H9 (cell line): ENCODE measurements at regions not wholly inside any gene's neighbourhood (a gene's known extent, or its start where the extent isn't known, plus 50 kb on each side); places are given as distances from the start of the nearest gene placed in this dataset.

ENCODE experiments used
- DNase-seq: peaks from one replicate; pipeline ENCODE4 v3.0.0-alpha.2; 2017
- H2AFZ ChIP-seq: one replicate; pipeline ENCODE4 v1.6.1; 2013; ENCODE audit warnings: mild to moderate bottlenecking, low read length, control low read depth, moderate library complexity
- H2AK5ac ChIP-seq: 2 replicates; pipeline ENCODE4 v1.6.1; 2013; ENCODE audit warnings: low read length, control low read depth, mixed read lengths; ENCODE audit not compliant: insufficient read length
- H2BK120ac ChIP-seq: one replicate; pipeline ENCODE4 v1.6.1; 2013; ENCODE audit warnings: low read depth, mild to moderate bottlenecking, low read length, control low read depth, inconsistent platforms; ENCODE audit not compliant: poor library complexity, severe bottlenecking
- H2BK12ac ChIP-seq: 2 replicates; pipeline ENCODE4 v1.6.1; 2013; ENCODE audit warnings: low read length, control low read depth, mixed read lengths, low read depth; ENCODE audit not compliant: insufficient read length
- H2BK15ac ChIP-seq: 2 replicates; pipeline ENCODE4 v1.6.1; 2013; ENCODE audit warnings: low read depth, low read length, control low read depth
- H2BK20ac ChIP-seq: one replicate; pipeline ENCODE4 v1.6.1; 2013; ENCODE audit warnings: low read depth, mild to moderate bottlenecking, low read length, control low read depth, inconsistent platforms; ENCODE audit not compliant: poor library complexity, severe bottlenecking
- H2BK5ac ChIP-seq: 2 replicates; pipeline ENCODE4 v1.6.1; 2013; ENCODE audit warnings: low read length, control low read depth, mixed read lengths; ENCODE audit not compliant: insufficient read length
- H3K14ac ChIP-seq: 2 replicates; pipeline ENCODE4 v1.6.1; 2013; ENCODE audit warnings: low read length, control low read depth; ENCODE audit not compliant: insufficient read depth
- H3K18ac ChIP-seq: 2 replicates; pipeline ENCODE4 v1.6.1; 2013; ENCODE audit warnings: low read depth, mild to moderate bottlenecking, mixed read lengths, low read length, control low read depth; ENCODE audit not compliant: insufficient read length
- H3K23ac ChIP-seq: 2 replicates; pipeline ENCODE4 v1.6.1; 2013; ENCODE audit warnings: low read length, control low read depth, mixed read lengths, low read depth; ENCODE audit not compliant: insufficient read length
- H3K23me2 ChIP-seq: 2 replicates; pipeline ENCODE4 v1.6.1; 2013; ENCODE audit warnings: low read depth, mild to moderate bottlenecking, mixed read lengths, low read length, control low read depth; ENCODE audit not compliant: insufficient read length, poor library complexity, severe bottlenecking
- H3K27ac ChIP-seq: 2 replicates; pipeline ENCODE4 v1.5.1; 2013; ENCODE audit warnings: low read length, control low read depth, mixed read lengths, low read depth; ENCODE audit not compliant: insufficient read length
- H3K27me3 ChIP-seq: 2 replicates; pipeline ENCODE4 v1.6.1; 2013; ENCODE audit warnings: low read length, control low read depth, inconsistent platforms; ENCODE audit not compliant: insufficient read depth
- H3K4ac ChIP-seq: 2 replicates; pipeline ENCODE4 v1.6.1; 2013; ENCODE audit warnings: low read depth, mild to moderate bottlenecking, control low read depth, inconsistent platforms, low read length, moderate library complexity
- H3K4me1 ChIP-seq: 2 replicates; pipeline ENCODE4 v1.6.1; 2013; ENCODE audit warnings: low read length, control low read depth, inconsistent platforms; ENCODE audit not compliant: insufficient read depth
- H3K4me2 ChIP-seq: 2 replicates; pipeline ENCODE4 v1.6.1; 2013; ENCODE audit warnings: low read length, control low read depth, mixed read lengths; ENCODE audit not compliant: insufficient read length, insufficient read depth
- H3K56ac ChIP-seq: 2 replicates; pipeline ENCODE4 v1.6.1; 2013; ENCODE audit warnings: low read depth, mild to moderate bottlenecking, mixed read lengths, low read length, control low read depth; ENCODE audit not compliant: insufficient read length
- H3K79me1 ChIP-seq: 2 replicates; pipeline ENCODE4 v1.6.1; 2013; ENCODE audit warnings: low read depth, mild to moderate bottlenecking, moderate library complexity, low read length, control low read depth, inconsistent platforms; ENCODE audit not compliant: insufficient read depth, poor library complexity, severe bottlenecking
- H3K79me2 ChIP-seq: 2 replicates; pipeline ENCODE4 v1.6.1; 2013; ENCODE audit warnings: low read length, control low read depth, inconsistent platforms; ENCODE audit not compliant: insufficient read depth
- H3K9ac ChIP-seq: 2 replicates; pipeline ENCODE4 v1.6.1; 2013; ENCODE audit warnings: low read length, control low read depth, mixed read lengths; ENCODE audit not compliant: insufficient read length; ENCODE audit errors: extremely low read depth
- H3K9me3 ChIP-seq: one replicate; pipeline ENCODE4 v1.6.1; 2013; ENCODE audit warnings: low read depth, low read length, inconsistent platforms; ENCODE audit not compliant: control insufficient read depth
- H3T11ph ChIP-seq: one replicate; pipeline ENCODE4 v1.6.1; 2013; ENCODE audit warnings: mild to moderate bottlenecking, low read length, control low read depth, inconsistent platforms
- H4K20me1 ChIP-seq: one replicate; pipeline ENCODE4 v1.6.1; 2013; ENCODE audit not compliant: control insufficient read depth, insufficient read length, insufficient read depth
- H4K5ac ChIP-seq: 2 replicates; pipeline ENCODE4 v1.6.1; 2013; ENCODE audit warnings: low read depth, mild to moderate bottlenecking, mixed read lengths, low read length, control low read depth; ENCODE audit not compliant: insufficient read length
- H4K8ac ChIP-seq: replicated peaks from 2 replicates; pipeline ENCODE4 v1.6.1; 2013; ENCODE audit warnings: low read length, control low read depth, mixed read lengths, low read depth; ENCODE audit not compliant: insufficient read length
- H4K91ac ChIP-seq: 2 replicates; pipeline ENCODE4 v1.6.1; 2013; ENCODE audit warnings: low read depth, mild to moderate bottlenecking, moderate library complexity, mixed read lengths, low read length, control low read depth; ENCODE audit not compliant: insufficient read length
- H3K27ac Mint-ChIP-seq, 3 experiments: 2 replicates in 2 of 3; 3 replicates in 1 of 3; pipeline ENCODE4 v1.8.0; 2020 to 2021; ENCODE audit warnings: mixed read lengths in 3 of 3, mild to moderate bottlenecking in 1 of 3, moderate library complexity in 1 of 3
- H3K27me3 Mint-ChIP-seq: 2 replicates; pipeline ENCODE4 v1.8.0; 2021; ENCODE audit warnings: low read depth, mild to moderate bottlenecking, moderate library complexity, mixed read lengths
- H3K36me3 Mint-ChIP-seq, 3 experiments: 2 replicates in 2 of 3; 3 replicates in 1 of 3; pipeline ENCODE4 v1.8.0; 2020 to 2021; ENCODE audit warnings: low read depth in 3 of 3, mixed read lengths in 3 of 3; ENCODE audit not compliant: insufficient read depth in 1 of 3
- H3K4me1 Mint-ChIP-seq, 2 experiments: 2 replicates each; pipeline ENCODE4 v1.8.0; 2020; ENCODE audit warnings: mixed read lengths in 2 of 2
- H3K4me3 Mint-ChIP-seq, 2 experiments: 2 replicates in 1 of 2; 3 replicates in 1 of 2; pipeline ENCODE4 v1.8.0; 2020 to 2021; ENCODE audit warnings: mild to moderate bottlenecking in 2 of 2, mixed read lengths in 2 of 2, moderate library complexity in 1 of 2
- H3K9me3 Mint-ChIP-seq, 2 experiments: 2 replicates in 1 of 2; 3 replicates in 1 of 2; pipeline ENCODE4 v1.8.0; 2020; ENCODE audit warnings: mild to moderate bottlenecking in 2 of 2, mixed read lengths in 2 of 2, moderate library complexity in 1 of 2
- WGBS: extraction: QIAGEN DNeasy Blood & Tissue Kit; methylation state at CpG from one replicate; pipeline ENCODE4 v1.1.7; 2013; ENCODE audit warnings: missing lambda C conversion rate, low lambda C conversion rate, mixed read lengths; ENCODE audit not compliant: insufficient read length; ENCODE audit errors: extremely low coverage; 5-methylcytosine and 5-hydroxymethylcytosine counted together
- TF ChIP-seq, protein P1 (sequence below): fragments of 200-600 bp; sonication (generic); conservative IDR thresholded peaks from 3 replicates; pipeline ENCODE4 v1.8.0; 2021; ENCODE audit warnings: antibody characterized with exemption, mild to moderate bottlenecking

DNA sequence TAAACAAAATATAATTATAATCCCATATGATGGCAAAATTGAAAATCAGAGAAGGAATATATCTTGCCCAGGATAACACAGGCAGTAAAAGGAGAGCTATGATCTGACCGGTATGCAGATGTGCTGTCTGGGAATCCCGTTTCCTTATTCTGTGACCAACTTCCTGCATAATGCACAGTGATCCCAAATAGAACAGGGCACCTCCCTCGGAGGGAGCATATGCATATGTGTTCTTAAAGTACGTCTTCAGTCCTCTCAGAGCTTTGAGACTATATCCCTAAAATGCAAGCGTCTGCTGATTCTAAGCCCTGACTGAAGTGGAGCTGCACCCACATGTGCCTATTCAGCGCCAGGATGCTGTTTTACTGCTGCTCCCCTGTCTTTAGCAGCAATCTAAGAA is 366.1 kb upstream of the PTBP2 start:
- Histone ChIP-seq H4K20me1 (no peaks in the 10 kb centered on the region), H3K18ac (no peak overlapping the region), H2AFZ (no peak overlapping the region), H2BK15ac (no peak overlapping the region), H3K79me2 (no peaks in the 10 kb centered on the region), H3K56ac (no peak overlapping the region), H3K9me3 (no peaks in the 10 kb centered on the region), H4K8ac (no peak overlapping the region), H4K91ac (no peak overlapping the region), H2BK12ac (no peak overlapping the region), H3T11ph (no peak overlapping the region), H3K27ac (no peak overlapping the region), H2AK5ac (no peak overlapping the region), H3K23me2 (no peaks in the 10 kb centered on the region), H3K4ac (no peak overlapping the region), H4K5ac (no peak overlapping the region), H3K4me1 (no peaks in the 10 kb centered on the region), H3K14ac (no peak overlapping the region), H3K23ac (no peak overlapping the region), H3K4me2 (no peak overlapping the region), H2BK20ac (no peak overlapping the region), H2BK5ac (no peak overlapping the region), H3K9ac (no peak overlapping the region), H3K79me1 (no peaks in the 10 kb centered on the region), H2BK120ac (no peak overlapping the region), H3K27me3 (no peaks in the 10 kb centered on the region)
- TF ChIP-seq, protein P1, sequence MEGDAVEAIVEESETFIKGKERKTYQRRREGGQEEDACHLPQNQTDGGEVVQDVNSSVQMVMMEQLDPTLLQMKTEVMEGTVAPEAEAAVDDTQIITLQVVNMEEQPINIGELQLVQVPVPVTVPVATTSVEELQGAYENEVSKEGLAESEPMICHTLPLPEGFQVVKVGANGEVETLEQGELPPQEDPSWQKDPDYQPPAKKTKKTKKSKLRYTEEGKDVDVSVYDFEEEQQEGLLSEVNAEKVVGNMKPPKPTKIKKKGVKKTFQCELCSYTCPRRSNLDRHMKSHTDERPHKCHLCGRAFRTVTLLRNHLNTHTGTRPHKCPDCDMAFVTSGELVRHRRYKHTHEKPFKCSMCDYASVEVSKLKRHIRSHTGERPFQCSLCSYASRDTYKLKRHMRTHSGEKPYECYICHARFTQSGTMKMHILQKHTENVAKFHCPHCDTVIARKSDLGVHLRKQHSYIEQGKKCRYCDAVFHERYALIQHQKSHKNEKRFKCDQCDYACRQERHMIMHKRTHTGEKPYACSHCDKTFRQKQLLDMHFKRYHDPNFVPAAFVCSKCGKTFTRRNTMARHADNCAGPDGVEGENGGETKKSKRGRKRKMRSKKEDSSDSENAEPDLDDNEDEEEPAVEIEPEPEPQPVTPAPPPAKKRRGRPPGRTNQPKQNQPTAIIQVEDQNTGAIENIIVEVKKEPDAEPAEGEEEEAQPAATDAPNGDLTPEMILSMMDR, result no peak
- H3K27me3 Mint-ChIP-seq, result no peaks in the 10 kb centered on the region
- no peaks in the 10 kb centered on the region for H3K36me3 Mint-ChIP-seq
- peak overlapping the region in 1 of 3 experiments; percentile 33; a peak in 1 of 7 replicates for H3K27ac Mint-ChIP-seq
- H3K4me1 Mint-ChIP-seq, result peaks cover 0 to 4% of the 10 kb centered on the region in 2 experiments; a peak in 1 of 4 replicates
- no CpG with 5 or more reads among the region's 6 CpGs for WGBS
- H3K4me3 Mint-ChIP-seq, result no peak overlapping the region
- no peaks in the 10 kb centered on the region for H3K9me3 Mint-ChIP-seq
- DNase-seq, result no peak
